Pancreas (tissue), 10 donors: ENCODE measurements at regions not wholly inside any gene's neighbourhood (a gene's known extent, or its start where the extent isn't known, plus 50 kb on each side); places are given as distances from the start of the nearest gene placed in this dataset.
"Not testable (repeated sequence)": the region's sequence is repeated elsewhere in the genome, so short reads cannot be mapped to it uniquely, and the experiment has no call there.

Experiments
- ATAC-seq, 4 donors: fragments of 200-7000 bp; cut with Tn5 transposase; one replicate each; pipeline versions ENCODE4 v1.8.0 to v1.9.1; 2020; ENCODE audit warnings: mild to moderate bottlenecking in 4 of 4, moderate library complexity in 4 of 4
- DNase-seq, 6 donors: peaks; one replicate each; pipeline ENCODE4 v3.0.0-alpha.2; 2020
- FAIRE-seq: peaks from 2 replicates; lab custom pipeline; 2012; peaks lifted over from hg19 to GRCh38; lab: Jason Lieb, UNC
- H3K27ac ChIP-seq, 4 donors: fragments of 200-600 bp; sonication (generic); 1 replicate in 3 of 4; 2 replicates in 1 of 4; pipeline versions ENCODE4 v1.5.0 to v1.8.0; 2020
- H3K27me3 ChIP-seq, 4 donors: fragments of 200-600 bp; one replicate each; pipeline ENCODE4 v1.8.0; 2021
- H3K36me3 ChIP-seq, 3 donors: fragments of 200-600 bp; sonication (generic) in 1 of 3; one replicate each; pipeline versions ENCODE4 v1.5.0 to v1.8.0; 2020 to 2021
- H3K4me1 ChIP-seq, 3 donors: fragments of 200-600 bp; one replicate each; pipeline ENCODE4 v1.8.0; 2021
- H3K4me3 ChIP-seq, 4 donors: fragments of 200-600 bp; sonication (generic) in 2 of 4; one replicate each; pipeline versions ENCODE4 v1.5.0 to v1.8.0; 2020 to 2021
- H3K9me3 ChIP-seq, 4 donors: fragments of 200-600 bp; one replicate each; pipeline ENCODE4 v1.8.0; 2021
- WGBS, 2 donors: extraction: QIAGEN DNeasy Blood & Tissue Kit; methylation state at CpG; one replicate each; pipeline ENCODE4 v1.1.7; 2013; 5-methylcytosine and 5-hydroxymethylcytosine counted together
- intact Hi-C, 3 donors: fragments of 100-400 bp; cut with DNase I; formaldehyde crosslinking; loops; one replicate each; pipeline versions ENCODE4 v1.11.1 to v1.14.2; 2022
- donor health status: healthy with polysubstance abuse.
- donor health status: DM: no; HTN: no; CAD: no; lungs with moderate emphysema.
- donor health status: DM: no; HTN: no; CAD: no.
- donor health status: control.
- donor health status: control.
- donor health status: Bipolar disorder and iron deficiency.
- donor health status: DM: yes; HTN: yes; CAD: no.
- donor health status: DM: no; HTN: no; CAD: no.
- donor health status: DM: no; HTN: no; CAD: no.
- donor health status: DM: yes; HTN: yes; CAD: no.

- H3K27ac ChIP-seq, H3K27me3 ChIP-seq, ATAC-seq, H3K9me3 ChIP-seq, FAIRE-seq, intact Hi-C loops, H3K4me1 ChIP-seq, H3K4me3 ChIP-seq, DNase-seq, H3K36me3 ChIP-seq: not testable (repeated sequence)
- WGBS, 2 donors: 67 to 72% methylated on average over 6 to 8 of the region's 11 CpGs
Measured at GRCh38 chr13:18280904-18281828, 900.5 kb downstream of the TUBA3C start.

- H3K36me3 ChIP-seq, ATAC-seq, H3K27ac ChIP-seq, H3K9me3 ChIP-seq, H3K4me3 ChIP-seq, DNase-seq, intact Hi-C loops, H3K27me3 ChIP-seq, FAIRE-seq, H3K4me1 ChIP-seq: not testable (repeated sequence)
- WGBS, 2 donors: 56 to 66% methylated on average over 4 of the region's 4 CpGs
Measured at GRCh38 chr13:18279971-18280370, 901.7 kb downstream of the TUBA3C start.

GRCh38 chr13:18277372-18277771 is 904.3 kb downstream of the TUBA3C start:
- intact Hi-C loops, H3K4me1 ChIP-seq, H3K9me3 ChIP-seq, H3K27me3 ChIP-seq, ATAC-seq, FAIRE-seq, H3K36me3 ChIP-seq, DNase-seq, H3K4me3 ChIP-seq, H3K27ac ChIP-seq: not testable (repeated sequence)
- WGBS, 2 donors: 58 to 79% methylated on average over 7 to 12 of the region's 12 CpGs

- H3K4me3 ChIP-seq, H3K36me3 ChIP-seq, H3K4me1 ChIP-seq, H3K27me3 ChIP-seq, ATAC-seq, H3K27ac ChIP-seq, H3K9me3 ChIP-seq, intact Hi-C loops, FAIRE-seq, DNase-seq: not testable (repeated sequence)
- 32 to 38% methylated on average over 4 to 6 of the region's 6 CpGs for WGBS, 2 donors
Measured at GRCh38 chr13:18276280-18276679, 905.3 kb downstream of the TUBA3C start.

GRCh38 chr13:18273785-18274514 is 907.7 kb downstream of the TUBA3C start:
- H3K36me3 ChIP-seq, H3K4me1 ChIP-seq, H3K9me3 ChIP-seq, intact Hi-C loops, H3K27me3 ChIP-seq, H3K27ac ChIP-seq, H3K4me3 ChIP-seq, FAIRE-seq, DNase-seq, ATAC-seq: not testable (repeated sequence)
- 65 to 75% methylated on average over 8 to 13 of the region's 14 CpGs for WGBS, 2 donors

GRCh38 chr13:18258801-18259419 is 922.7 kb downstream of the TUBA3C start:
- H3K4me1 ChIP-seq, H3K27me3 ChIP-seq, DNase-seq, intact Hi-C loops, H3K36me3 ChIP-seq, H3K9me3 ChIP-seq, ATAC-seq, H3K4me3 ChIP-seq, FAIRE-seq, H3K27ac ChIP-seq: not testable (repeated sequence)
- WGBS, 2 donors: 72 to 76% methylated on average over 23 to 25 of the region's 25 CpGs

GRCh38 chr13:18257686-18258085 is 923.9 kb downstream of the TUBA3C start:
- H3K27ac ChIP-seq, H3K36me3 ChIP-seq, FAIRE-seq, H3K4me3 ChIP-seq, DNase-seq, H3K9me3 ChIP-seq, H3K4me1 ChIP-seq, H3K27me3 ChIP-seq, ATAC-seq, intact Hi-C loops: not testable (repeated sequence)
- WGBS, 2 donors: 56 to 62% methylated on average over 7 to 9 of the region's 9 CpGs

GRCh38 chr13:18252848-18253247 is 928.8 kb downstream of the TUBA3C start:
- H3K27ac ChIP-seq, H3K4me1 ChIP-seq, ATAC-seq, H3K9me3 ChIP-seq, FAIRE-seq, intact Hi-C loops, DNase-seq, H3K27me3 ChIP-seq, H3K36me3 ChIP-seq, H3K4me3 ChIP-seq: not testable (repeated sequence)
- 65 to 75% methylated on average over 8 to 12 of the region's 12 CpGs for WGBS, 2 donors

GRCh38 chr13:18248533-18249240 is 932.9 kb downstream of the TUBA3C start:
- FAIRE-seq, intact Hi-C loops, H3K27me3 ChIP-seq, H3K9me3 ChIP-seq, H3K36me3 ChIP-seq, H3K4me1 ChIP-seq, DNase-seq, H3K27ac ChIP-seq, ATAC-seq, H3K4me3 ChIP-seq: not testable (repeated sequence)
- 71 to 77% methylated on average over 12 of the region's 12 CpGs for WGBS, 2 donors

- H3K36me3 ChIP-seq, intact Hi-C loops, H3K9me3 ChIP-seq, H3K4me1 ChIP-seq, FAIRE-seq, ATAC-seq, H3K27ac ChIP-seq, DNase-seq, H3K4me3 ChIP-seq, H3K27me3 ChIP-seq: not testable (repeated sequence)
- WGBS, 2 donors: 45 to 50% methylated on average over 3 of the region's 3 CpGs
Measured at GRCh38 chr13:18240086-18240485, 941.5 kb downstream of the TUBA3C start.

GRCh38 chr13:18238586-18238985 is 943.0 kb downstream of the TUBA3C start:
- H3K4me1 ChIP-seq, ATAC-seq, H3K4me3 ChIP-seq, H3K27ac ChIP-seq, H3K27me3 ChIP-seq, FAIRE-seq, DNase-seq, H3K36me3 ChIP-seq, intact Hi-C loops, H3K9me3 ChIP-seq: not testable (repeated sequence)
- 37 to 46% methylated on average over 5 of the region's 5 CpGs for WGBS, 2 donors
